Aorta (tissue), 5 donors: ENCODE measurements at regions not wholly inside any gene's neighbourhood (a gene's known extent, or its start where the extent isn't known, plus 50 kb on each side); places are given as distances from the start of the nearest gene placed in this dataset.
"Not testable (repeated sequence)": the region's sequence is repeated elsewhere in the genome, so short reads cannot be mapped to it uniquely, and the experiment has no call there.

ENCODE experiments used
- ATAC-seq: fragments of 200-7000 bp; cut with Tn5 transposase; one replicate; pipeline ENCODE4 v1.9.1; 2022; ENCODE audit warnings: moderate library complexity; ENCODE audit not compliant: low FRiP score
- DNase-seq, 2 donors: peaks; one replicate each; pipeline ENCODE4 v3.0.0-alpha.2; 2020
- H3K27ac ChIP-seq, 2 donors: one replicate each; pipeline ENCODE4 v1.5.1; 2013; ENCODE audit warnings: low read length in 2 of 2, mild to moderate bottlenecking in 2 of 2, moderate library complexity in 2 of 2, control low read depth in 1 of 2, inconsistent platforms in 1 of 2, low read depth in 1 of 2
- H3K27me3 ChIP-seq, 2 donors: one replicate each; pipeline ENCODE4 v1.6.1; 2013; ENCODE audit warnings: control low read depth in 1 of 2, low read length in 1 of 2, mild to moderate bottlenecking in 1 of 2, moderate library complexity in 1 of 2; ENCODE audit not compliant: insufficient read depth in 2 of 2, control insufficient read depth in 1 of 2
- H3K36me3 ChIP-seq, 2 donors: one replicate each; pipeline ENCODE4 v1.6.1; 2013; ENCODE audit warnings: control low read depth in 1 of 2, low read length in 1 of 2, mild to moderate bottlenecking in 1 of 2; ENCODE audit not compliant: insufficient read depth in 2 of 2, control insufficient read depth in 1 of 2
- H3K4me1 ChIP-seq, 2 donors: one replicate each; pipeline ENCODE4 v1.6.1; 2013; ENCODE audit warnings: low read length in 2 of 2, control low read depth in 1 of 2, mild to moderate bottlenecking in 1 of 2, moderate library complexity in 1 of 2; ENCODE audit not compliant: insufficient read depth in 2 of 2, control insufficient read depth in 1 of 2
- H3K4me3 ChIP-seq, 2 donors: one replicate each; pipeline ENCODE4 v1.5.1; 2013; ENCODE audit warnings: low read length in 2 of 2, control low read depth in 1 of 2, mild to moderate bottlenecking in 1 of 2
- H3K9me3 ChIP-seq: one replicate; pipeline ENCODE4 v1.6.1; 2013; ENCODE audit warnings: mild to moderate bottlenecking, low read length; ENCODE audit not compliant: control insufficient read depth
- WGBS, 2 donors: extraction: QIAGEN DNeasy Blood & Tissue Kit; methylation state at CpG; one replicate each; pipeline ENCODE4 v1.1.7; 2013; 5-methylcytosine and 5-hydroxymethylcytosine counted together
- intact Hi-C, 2 donors: fragments of 100-400 bp; cut with DNase I; formaldehyde crosslinking; loops; one replicate each; pipeline versions ENCODE4 v1.14.2 to v1.15.0; 2022
- donor health status: healthy with polysubstance abuse.
- donor health status: Bipolar disorder and iron deficiency.
- donor health status: DM: no; HTN: no; CAD: no.
- donor health status: DM: no; HTN: no; CAD: no.
- donor health status: DM: yes; HTN: yes; CAD: no.

DNA sequence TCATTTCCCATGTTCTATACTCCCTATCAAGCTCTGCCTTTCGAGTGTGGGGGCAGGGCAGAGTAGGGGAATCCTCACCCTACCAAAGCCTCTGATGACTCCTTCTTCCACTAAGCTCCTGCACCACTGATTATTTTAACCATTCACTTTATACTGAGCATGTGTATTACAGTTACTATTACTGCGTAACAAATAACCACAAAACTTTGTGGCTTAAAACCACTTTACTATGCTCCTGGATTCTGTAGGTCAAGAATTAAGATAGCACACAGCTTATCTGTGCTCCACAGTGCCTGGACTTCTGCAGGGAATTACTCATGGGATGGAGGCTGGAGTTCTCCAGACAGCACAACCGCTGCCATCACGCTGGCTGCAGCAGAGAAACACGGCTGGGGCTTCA lies 117.4 kb upstream of the DNAJC10 start:
- Histone ChIP-seq H3K4me1 (no peaks in the 10 kb centered on the region), H3K4me3 (no peak overlapping the region), H3K36me3 (peaks cover 0 to 1% of the 10 kb centered on the region in 2 donors), H3K9me3 (peaks cover 1% of the 10 kb centered on the region), H3K27ac (no peak overlapping the region), H3K27me3 (no peaks in the 10 kb centered on the region)
- ATAC-seq (no peak), DNase-seq (no peak)
- 96% methylated on average over 5 of the region's 5 CpGs for WGBS, 2 donors
- intact Hi-C loops = no loop called here

DNA sequence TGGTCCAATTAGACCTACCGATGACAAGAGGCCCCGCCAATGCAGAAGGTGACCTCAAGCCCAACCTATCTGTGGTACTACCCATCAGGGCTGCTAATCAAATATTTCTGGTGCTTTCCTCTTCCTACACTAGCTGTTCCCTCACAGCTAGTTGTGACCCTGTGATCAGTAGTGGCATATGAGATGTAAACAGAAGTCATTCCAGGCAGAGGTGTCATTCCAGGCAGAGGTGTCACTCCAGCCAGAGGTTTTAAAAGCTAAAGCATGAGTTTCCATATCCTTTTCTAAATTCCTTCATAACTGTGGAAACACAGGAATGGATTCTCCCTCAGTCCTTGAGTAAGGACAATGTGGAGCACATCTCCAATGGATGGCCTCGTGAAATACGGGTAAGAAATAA lies 110.9 kb upstream of the DNAJC10 start:
- intact Hi-C loops = no loop called here
- H3K36me3 ChIP-seq = no peaks in the 10 kb centered on the region
- no peak overlapping the region for H3K4me3 ChIP-seq
- no peak overlapping the region for H3K27ac ChIP-seq
- 98% methylated on average over 4 of the region's 4 CpGs for WGBS, 2 donors
- H3K9me3 ChIP-seq = peaks cover 1% of the 10 kb centered on the region
- DNase-seq = no peak
- no peaks in the 10 kb centered on the region for H3K4me1 ChIP-seq
- no peak for ATAC-seq
- H3K27me3 ChIP-seq = no peaks in the 10 kb centered on the region

DNA sequence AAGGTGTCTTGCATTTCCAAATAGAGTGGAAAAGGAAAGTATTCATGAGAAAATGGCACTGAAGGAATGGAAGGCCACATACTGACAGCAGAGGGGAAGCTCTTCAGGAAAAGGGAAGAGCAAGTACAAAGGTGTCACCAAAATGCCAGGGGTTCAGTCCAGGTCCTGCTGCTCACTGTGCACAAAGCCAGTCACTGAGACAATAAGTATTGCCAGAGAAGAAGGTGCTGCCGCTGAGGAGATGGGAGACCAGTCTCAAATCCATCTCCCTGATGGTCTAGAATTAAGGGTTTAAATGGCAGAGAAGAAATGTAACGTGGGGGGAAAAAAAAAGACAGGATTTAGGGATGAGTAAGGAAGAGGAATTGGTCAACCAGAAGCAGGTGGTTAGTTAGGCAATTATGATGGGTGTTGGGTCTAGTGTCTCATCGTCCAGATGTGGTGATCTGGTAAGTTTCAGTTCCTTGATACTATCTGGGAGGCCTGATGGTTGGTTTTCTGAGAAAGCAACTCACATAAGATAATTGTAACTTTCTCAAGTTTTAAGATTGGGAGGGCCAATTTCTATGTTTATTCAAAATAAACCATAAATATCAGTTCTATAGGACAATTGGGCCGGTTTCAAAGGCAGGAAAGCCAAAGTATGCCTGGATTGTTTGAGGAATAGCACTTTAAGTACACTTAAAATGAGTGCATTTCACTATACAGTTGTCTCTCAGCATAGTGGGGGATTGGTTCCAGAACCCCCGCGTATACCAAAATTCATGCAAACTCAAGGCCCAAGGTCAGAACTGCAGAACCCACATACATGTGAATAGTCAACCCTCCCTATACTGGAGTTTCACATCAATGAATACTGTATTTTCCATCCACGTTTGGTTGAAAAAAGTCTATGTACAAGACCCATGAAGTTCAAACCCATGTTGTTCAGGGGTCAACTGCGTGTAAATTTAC lies 109.1 kb upstream of the DNAJC10 start:
- intact Hi-C loops = no loop called here
- DNase-seq (no peak), ATAC-seq (no peak)
- WGBS, 2 donors = 92% methylated on average over 8 of the region's 8 CpGs
- Histone ChIP-seq H3K36me3 (no peaks in the 10 kb centered on the region), H3K4me1 (no peaks in the 10 kb centered on the region), H3K4me3 (no peak overlapping the region), H3K27ac (no peak overlapping the region), H3K27me3 (no peaks in the 10 kb centered on the region), H3K9me3 (peaks cover 1% of the 10 kb centered on the region)

DNA sequence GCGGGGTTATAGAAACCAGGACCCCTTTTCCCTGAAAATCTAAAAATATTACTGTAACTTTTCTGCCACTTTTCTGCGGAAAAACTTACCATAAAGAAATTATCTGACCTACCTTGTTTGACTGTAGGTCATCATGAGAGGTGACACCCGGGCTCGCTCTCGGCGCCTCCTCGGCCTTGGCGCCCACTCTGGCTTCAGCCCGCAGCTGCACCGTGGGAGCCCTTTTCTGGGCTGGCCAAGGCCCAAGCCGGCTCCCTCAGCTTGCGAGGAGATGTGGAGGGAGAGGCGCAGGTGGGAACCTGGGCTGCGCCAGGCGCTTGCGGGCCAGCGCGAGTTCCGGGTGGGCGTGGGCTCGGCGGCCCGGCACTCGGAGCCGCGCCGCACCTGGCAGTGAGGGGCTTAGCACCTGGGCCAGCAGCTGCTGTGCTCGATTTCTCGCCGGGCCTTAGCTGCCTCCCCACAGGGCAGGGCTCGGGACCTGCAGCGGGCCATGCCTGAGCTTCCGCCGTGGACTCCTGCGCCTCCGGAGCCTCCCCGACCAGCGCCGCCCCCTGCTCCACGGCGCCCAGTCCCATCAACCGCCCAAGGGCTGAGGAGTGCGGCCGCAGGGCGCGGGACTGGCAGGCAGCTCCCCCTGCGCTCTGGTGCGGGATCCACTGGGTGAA lies 107.7 kb upstream of the DNAJC10 start:
- peak in 1 of 2 donors; percentile 64 for DNase-seq
- ATAC-seq = no peak
- no peaks in the 10 kb centered on the region for H3K36me3 ChIP-seq
- 94 to 95% methylated on average over 46 to 48 of the region's 48 CpGs for WGBS, 2 donors
- no peak overlapping the region for H3K27ac ChIP-seq
- no peaks in the 10 kb centered on the region for H3K27me3 ChIP-seq
- H3K4me1 ChIP-seq = no peaks in the 10 kb centered on the region
- intact Hi-C loops = no loop called here
- no peak overlapping the region for H3K4me3 ChIP-seq
- peaks cover 1% of the 10 kb centered on the region for H3K9me3 ChIP-seq

DNA sequence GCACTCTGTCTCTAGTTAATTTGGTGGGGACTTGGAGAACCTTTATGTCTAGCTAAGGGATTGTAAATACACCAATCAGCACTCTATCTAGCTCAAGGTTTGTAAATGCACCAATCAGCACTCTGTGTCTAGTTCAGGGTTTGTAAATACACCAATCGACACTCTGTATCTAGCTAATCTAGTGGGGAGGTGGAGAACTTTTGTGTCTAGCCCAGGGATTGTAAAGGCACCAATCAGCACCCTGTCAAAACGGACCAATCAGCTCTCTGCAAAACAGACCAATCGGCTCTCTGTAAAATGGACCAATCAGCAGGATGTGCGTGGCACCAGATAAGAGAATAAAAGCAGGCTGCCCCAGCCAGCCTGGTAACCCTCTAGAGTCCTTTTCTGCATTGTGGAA lies 107.1 kb upstream of the DNAJC10 start:
- H3K4me1 ChIP-seq, intact Hi-C loops, ATAC-seq, H3K9me3 ChIP-seq, H3K4me3 ChIP-seq, DNase-seq, H3K36me3 ChIP-seq, H3K27me3 ChIP-seq, H3K27ac ChIP-seq: not testable (repeated sequence)
- WGBS, 2 donors = 91 to 97% methylated on average over 4 of the region's 4 CpGs

DNA sequence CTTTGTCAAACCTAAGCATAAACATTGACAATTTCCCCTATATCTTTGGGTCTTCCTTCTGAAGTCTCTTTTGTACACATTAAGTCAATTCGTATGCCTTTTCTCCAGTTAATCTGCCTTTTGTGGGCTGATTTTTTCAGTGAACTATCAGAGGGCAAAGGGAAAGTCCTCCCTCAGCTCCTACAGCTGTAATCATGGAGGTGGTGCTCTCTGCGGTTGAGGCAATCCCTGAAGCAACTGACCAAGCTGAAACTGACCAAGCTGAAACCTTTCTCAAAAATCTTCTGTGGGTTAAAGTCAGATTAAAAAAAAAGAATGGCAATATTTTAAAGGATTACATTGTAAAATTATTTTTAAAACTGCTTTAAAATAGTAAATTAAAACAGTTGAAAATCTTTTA lies 105.8 kb upstream of the DNAJC10 start:
- WGBS, 2 donors = 87 to 89% methylated on average over 2 of the region's 2 CpGs
- H3K36me3 ChIP-seq = no peaks in the 10 kb centered on the region
- no peaks in the 10 kb centered on the region for H3K27me3 ChIP-seq
- intact Hi-C loops = no loop called here
- no peaks in the 10 kb centered on the region for H3K4me1 ChIP-seq
- H3K9me3 ChIP-seq = peaks cover 1% of the 10 kb centered on the region
- DNase-seq = no peak
- no peak overlapping the region for H3K4me3 ChIP-seq
- no peak for ATAC-seq
- no peak overlapping the region for H3K27ac ChIP-seq

DNA sequence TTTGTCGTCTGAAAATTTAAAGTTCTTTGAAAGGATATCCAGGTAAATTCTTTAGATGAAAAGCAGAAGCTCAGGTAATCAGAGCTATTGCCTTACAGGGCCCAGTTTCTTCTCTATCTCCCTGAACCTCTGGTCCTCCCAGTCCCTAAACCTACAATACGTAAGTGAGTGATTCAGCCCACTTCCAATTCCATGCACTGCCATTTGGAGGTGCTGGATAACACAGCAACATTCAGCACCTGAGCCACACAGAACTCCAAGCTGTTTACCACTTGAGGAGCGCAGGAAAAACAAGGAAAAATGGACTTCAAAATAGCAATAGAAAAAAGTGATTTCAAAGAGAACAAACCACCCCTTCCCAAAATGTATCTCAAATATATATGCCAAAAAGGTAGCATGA lies 105.0 kb upstream of the DNAJC10 start:
- Histone ChIP-seq H3K4me3 (no peak overlapping the region), H3K27ac (no peak overlapping the region), H3K9me3 (peaks cover 3% of the 10 kb centered on the region), H3K36me3 (no peaks in the 10 kb centered on the region), H3K4me1 (no peaks in the 10 kb centered on the region), H3K27me3 (no peaks in the 10 kb centered on the region)
- DNase-seq (no peak), ATAC-seq (no peak)
- WGBS, 2 donors = 96 to 97% methylated on average over 3 of the region's 3 CpGs
- intact Hi-C loops = no loop called here

DNA sequence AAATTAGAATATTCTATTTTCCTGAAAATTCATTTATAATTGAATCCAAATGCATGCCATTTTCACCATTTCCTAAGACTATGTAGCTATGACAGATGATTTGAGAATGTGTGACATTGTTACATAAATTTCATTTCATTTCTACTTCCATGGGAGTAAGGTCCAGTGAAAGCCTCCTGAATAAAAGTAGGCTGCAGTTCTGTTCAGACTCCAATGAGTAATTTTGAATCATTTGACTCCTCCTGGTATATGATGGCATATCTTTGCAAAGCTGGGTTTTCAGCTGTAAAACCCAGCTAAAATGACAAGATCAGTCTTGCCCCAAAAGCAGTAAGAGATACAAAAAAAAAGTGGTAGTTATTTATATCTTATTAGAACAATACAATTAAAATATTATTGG lies 101.0 kb upstream of the DNAJC10 start:
- intact Hi-C loops = no loop called here
- no peaks in the 10 kb centered on the region for H3K36me3 ChIP-seq
- H3K4me3 ChIP-seq = no peak overlapping the region
- no peak overlapping the region for H3K27ac ChIP-seq
- DNase-seq = no peak
- no peaks in the 10 kb centered on the region for H3K4me1 ChIP-seq
- no peaks in the 10 kb centered on the region for H3K27me3 ChIP-seq
- no peak for ATAC-seq
- peaks cover 1% of the 10 kb centered on the region for H3K9me3 ChIP-seq
